T-helper 1 cell treated with Interleukin-12 subunit alpha and Interleukin-12 subunit beta and Interleukin-4 antibody, amounts not matched to agents 30 μg/mL and 1 μg/mL, for 36 hours (primary cell): ENCODE measurements at regions not wholly inside any gene's neighbourhood (a gene's known extent, or its start where the extent isn't known, plus 50 kb on each side); places are given as distances from the start of the nearest gene placed in this dataset.
"Not testable (repeated sequence)": the region's sequence is repeated elsewhere in the genome, so short reads cannot be mapped to it uniquely, and the experiment has no call there.

ENCODE experiments used
- H3K27ac Mint-ChIP-seq: one replicate; pipeline ENCODE4 v1.8.0; 2021; ENCODE audit warnings: mild to moderate bottlenecking, mixed read lengths
- H3K27me3 Mint-ChIP-seq: one replicate; pipeline ENCODE4 v1.8.0; 2021; ENCODE audit warnings: low read depth, mixed read lengths
- H3K36me3 Mint-ChIP-seq: one replicate; pipeline ENCODE4 v1.8.0; 2021; ENCODE audit warnings: low read depth, mixed read lengths
- H3K4me1 Mint-ChIP-seq: one replicate; pipeline ENCODE4 v1.8.0; 2021; ENCODE audit warnings: low read depth, mixed read lengths
- H3K4me3 Mint-ChIP-seq: one replicate; pipeline ENCODE4 v1.8.0; 2021; ENCODE audit warnings: mild to moderate bottlenecking, moderate library complexity, mixed read lengths
- H3K9me3 Mint-ChIP-seq: one replicate; pipeline ENCODE4 v1.8.0; 2021; ENCODE audit warnings: mixed read lengths

GRCh38 chr4:19021617-19022016, 1000.1 kb upstream of the LCORL start:
- Mint-ChIP-seq H3K9me3 (peaks cover 20% of the 10 kb centered on the region), H3K4me1 (no peaks in the 10 kb centered on the region), H3K27ac (no peak overlapping the region), H3K36me3 (no peaks in the 10 kb centered on the region), H3K27me3 (no peaks in the 10 kb centered on the region), H3K4me3 (no peak overlapping the region)

GRCh38 chr4:19016550-19016949, 995.0 kb upstream of the LCORL start:
- H3K27me3 Mint-ChIP-seq, H3K4me3 Mint-ChIP-seq, H3K27ac Mint-ChIP-seq, H3K36me3 Mint-ChIP-seq, H3K4me1 Mint-ChIP-seq: not testable (repeated sequence)
- peaks cover 15% of the 10 kb centered on the region for H3K9me3 Mint-ChIP-seq

GRCh38 chr4:19014594-19014993, 993.0 kb upstream of the LCORL start:
- Mint-ChIP-seq H3K9me3 (peaks cover 9% of the 10 kb centered on the region), H3K36me3 (no peaks in the 10 kb centered on the region), H3K27ac (no peak overlapping the region), H3K4me1 (no peaks in the 10 kb centered on the region), H3K4me3 (no peak overlapping the region), H3K27me3 (no peaks in the 10 kb centered on the region)

- H3K27ac Mint-ChIP-seq: no peak overlapping the region
- H3K4me1 Mint-ChIP-seq: no peaks in the 10 kb centered on the region
- H3K9me3 Mint-ChIP-seq: peaks cover 7% of the 10 kb centered on the region
- no peaks in the 10 kb centered on the region for H3K36me3 Mint-ChIP-seq
- H3K4me3 Mint-ChIP-seq: no peak overlapping the region
- H3K27me3 Mint-ChIP-seq: no peaks in the 10 kb centered on the region
Observed at GRCh38 chr4:19010761-19011160, 989.2 kb upstream of the LCORL start.

DNA sequence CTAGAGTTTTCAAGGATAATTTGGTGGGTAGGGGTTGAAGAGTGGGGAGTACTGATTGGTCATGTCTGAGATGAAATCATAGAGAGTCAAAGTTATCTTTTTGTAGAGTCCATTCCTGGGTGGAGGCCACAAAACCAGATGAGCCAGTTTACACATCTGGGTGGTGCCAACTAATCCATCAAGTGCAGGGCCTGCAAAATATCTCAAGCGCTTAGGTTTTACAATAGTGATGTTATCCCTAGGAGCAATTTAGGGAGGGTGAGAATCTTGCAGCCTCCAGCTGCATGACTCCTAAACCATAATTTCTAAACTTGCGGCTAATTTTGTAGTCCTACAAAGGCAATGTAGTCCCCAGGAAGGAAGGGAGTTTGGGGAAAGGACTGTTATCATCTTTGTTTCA, 988.3 kb upstream of the LCORL start:
- Mint-ChIP-seq H3K4me1 (no peaks in the 10 kb centered on the region), H3K27me3 (no peaks in the 10 kb centered on the region)

DNA sequence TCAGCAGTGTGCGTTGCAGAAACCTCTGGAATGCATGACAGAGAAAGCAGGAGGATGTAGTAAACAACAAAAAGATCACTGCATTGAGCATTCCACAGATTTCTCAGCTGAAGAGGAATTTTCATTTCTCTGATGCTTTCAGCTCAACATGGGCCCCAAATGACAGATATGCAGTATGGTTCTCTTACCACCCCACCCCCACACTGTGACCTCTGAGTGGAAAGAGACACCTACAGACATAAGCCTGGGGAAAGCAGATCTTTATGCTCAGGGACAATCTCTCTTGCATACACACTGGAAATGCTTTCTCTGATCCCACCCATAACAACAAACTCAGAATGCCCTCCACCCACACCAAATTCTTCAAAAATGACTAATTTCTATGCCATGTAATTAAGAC, 983.7 kb upstream of the LCORL start:
- Mint-ChIP-seq H3K36me3 (no peaks in the 10 kb centered on the region), H3K4me1 (no peaks in the 10 kb centered on the region), H3K27me3 (no peaks in the 10 kb centered on the region), H3K4me3 (no peak overlapping the region), H3K27ac (no peak overlapping the region), H3K9me3 (peaks cover 8% of the 10 kb centered on the region)

More for the DNA sequence above, 988.3 kb upstream of the LCORL start:
- Mint-ChIP-seq H3K4me3 (no peak overlapping the region), H3K27ac (no peak overlapping the region), H3K36me3 (no peaks in the 10 kb centered on the region), H3K9me3 (peaks cover 7% of the 10 kb centered on the region)

DNA sequence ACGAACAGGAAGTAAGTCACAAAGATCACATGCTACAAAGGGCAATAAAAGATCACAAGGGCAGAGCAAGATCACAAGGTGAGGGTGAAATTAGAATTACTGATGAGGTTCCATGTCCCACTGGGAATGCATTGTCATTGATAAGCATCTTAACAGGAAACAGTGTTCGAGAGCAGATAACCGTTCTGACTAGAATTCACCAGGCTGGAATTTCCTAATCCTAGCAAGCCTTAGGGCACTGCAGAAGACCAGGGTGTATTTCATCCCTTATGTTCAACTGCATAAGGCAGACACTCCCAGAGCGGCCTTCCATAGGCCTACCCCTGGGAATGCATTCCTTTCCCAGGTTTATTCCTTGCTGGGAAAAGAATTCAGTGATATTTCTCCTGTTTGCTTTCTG, 980.6 kb upstream of the LCORL start:
- H3K27ac Mint-ChIP-seq: no peak overlapping the region
- H3K4me1 Mint-ChIP-seq: no peaks in the 10 kb centered on the region

DNA sequence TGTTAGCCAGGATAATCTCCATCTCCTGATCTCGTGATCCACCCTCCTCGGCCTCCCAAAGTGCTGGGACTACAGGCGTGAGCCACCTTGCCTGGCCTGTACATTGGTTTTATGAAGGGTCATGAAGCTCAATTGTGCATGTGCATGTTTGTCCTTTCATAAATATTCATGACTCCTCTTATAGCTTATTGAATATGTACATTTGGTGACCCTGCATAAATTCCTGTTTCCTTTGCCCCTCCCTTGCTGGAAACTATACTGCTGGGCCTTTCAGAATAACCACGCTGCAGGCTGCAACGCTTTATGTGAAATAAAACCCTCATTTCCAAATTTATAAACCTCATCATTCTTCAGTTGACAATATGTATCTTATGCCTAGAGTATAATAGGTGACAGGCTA, 978.0 kb upstream of the LCORL start:
- Mint-ChIP-seq H3K36me3 (no peaks in the 10 kb centered on the region), H3K27me3 (no peaks in the 10 kb centered on the region), H3K4me1 (no peaks in the 10 kb centered on the region), H3K4me3 (no peak overlapping the region), H3K27ac (no peak overlapping the region), H3K9me3 (peaks cover 8% of the 10 kb centered on the region)

More for the DNA sequence above, 980.6 kb upstream of the LCORL start:
- H3K27me3 Mint-ChIP-seq: no peaks in the 10 kb centered on the region
- H3K9me3 Mint-ChIP-seq: peaks cover 8% of the 10 kb centered on the region
- no peaks in the 10 kb centered on the region for H3K36me3 Mint-ChIP-seq
- no peak overlapping the region for H3K4me3 Mint-ChIP-seq

DNA sequence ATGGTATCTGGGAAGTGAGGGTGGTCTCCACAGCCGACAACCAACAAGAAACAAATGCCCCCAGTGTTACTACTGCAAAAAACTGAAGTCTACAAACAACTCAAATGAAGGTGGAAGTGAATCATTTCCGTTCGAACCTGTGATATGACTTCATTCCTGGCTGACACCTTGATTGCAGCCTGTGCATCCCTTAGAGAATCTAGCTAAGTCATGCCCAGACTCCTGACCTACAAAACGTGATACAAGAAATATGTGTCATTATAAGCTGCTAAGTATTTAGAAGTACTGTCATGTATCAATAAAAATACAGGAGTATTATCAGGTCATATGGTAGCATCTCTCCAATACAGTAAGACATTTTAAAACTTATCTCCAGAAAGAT, 959.7 kb upstream of the LCORL start:
- Mint-ChIP-seq H3K27ac (no peak overlapping the region), H3K36me3 (no peaks in the 10 kb centered on the region), H3K27me3 (no peaks in the 10 kb centered on the region), H3K9me3 (peaks cover 10% of the 10 kb centered on the region), H3K4me3 (no peak overlapping the region), H3K4me1 (no peaks in the 10 kb centered on the region)

- Mint-ChIP-seq H3K4me1 (no peaks in the 10 kb centered on the region), H3K9me3 (peaks cover 10% of the 10 kb centered on the region), H3K27me3 (no peaks in the 10 kb centered on the region), H3K36me3 (no peaks in the 10 kb centered on the region), H3K27ac (no peak overlapping the region), H3K4me3 (no peak overlapping the region)
Observed at GRCh38 chr4:18980516-18981233, 959.1 kb upstream of the LCORL start.

DNA sequence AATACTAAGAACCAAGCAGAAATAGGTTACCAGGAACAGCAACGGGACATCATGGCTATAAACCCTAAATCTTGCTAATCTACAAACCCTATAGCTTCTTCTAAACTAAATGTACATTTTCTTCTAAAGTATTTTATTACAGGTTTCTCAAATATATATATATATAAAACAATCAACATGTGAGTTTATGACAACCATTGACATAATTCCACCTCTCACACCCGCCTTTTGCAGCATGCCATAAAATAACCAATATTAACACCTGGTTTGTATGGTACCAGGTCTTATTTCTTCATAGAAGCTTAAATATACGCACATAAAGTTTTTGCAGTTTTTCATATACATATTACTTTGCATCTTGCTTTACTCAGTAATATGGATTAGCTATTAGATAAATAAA, 955.3 kb upstream of the LCORL start:
- Mint-ChIP-seq H3K9me3 (peaks cover 13% of the 10 kb centered on the region), H3K4me1 (no peaks in the 10 kb centered on the region), H3K4me3 (no peak overlapping the region), H3K27me3 (no peaks in the 10 kb centered on the region), H3K36me3 (no peaks in the 10 kb centered on the region), H3K27ac (no peak overlapping the region)

- Mint-ChIP-seq H3K27me3 (no peaks in the 10 kb centered on the region), H3K4me1 (no peaks in the 10 kb centered on the region), H3K4me3 (no peak overlapping the region), H3K9me3 (peaks cover 12% of the 10 kb centered on the region), H3K27ac (no peak overlapping the region), H3K36me3 (no peaks in the 10 kb centered on the region)
Observed at GRCh38 chr4:18975916-18976808, 954.6 kb upstream of the LCORL start.

- H3K36me3 Mint-ChIP-seq: no peaks in the 10 kb centered on the region
- H3K27ac Mint-ChIP-seq: no peak overlapping the region
- no peaks in the 10 kb centered on the region for H3K4me1 Mint-ChIP-seq
- no peak overlapping the region for H3K4me3 Mint-ChIP-seq
- no peaks in the 10 kb centered on the region for H3K27me3 Mint-ChIP-seq
- peaks cover 5% of the 10 kb centered on the region for H3K9me3 Mint-ChIP-seq
Observed at GRCh38 chr4:18973296-18973695, 951.7 kb upstream of the LCORL start.

DNA sequence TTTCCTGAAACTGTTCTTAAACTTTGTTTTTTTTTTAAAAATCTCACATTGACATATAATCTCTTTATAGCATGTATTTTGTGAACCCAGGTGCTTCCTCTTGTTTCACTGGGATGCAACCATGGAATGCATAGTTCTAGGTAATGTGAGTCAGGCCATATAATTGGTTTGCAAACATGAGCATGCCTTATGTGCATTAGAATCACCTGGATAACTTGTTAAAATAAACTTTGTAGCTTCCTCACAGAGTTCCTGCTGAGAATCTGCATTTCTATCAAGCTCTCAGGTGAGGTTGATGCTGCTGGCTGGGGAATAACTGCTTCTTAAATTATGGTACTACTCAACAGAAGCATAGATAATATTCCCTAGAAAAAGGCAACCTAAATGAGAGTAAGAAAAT, 940.3 kb upstream of the LCORL start:
- H3K27ac Mint-ChIP-seq: no peak overlapping the region
- H3K27me3 Mint-ChIP-seq: no peaks in the 10 kb centered on the region
- H3K9me3 Mint-ChIP-seq: peaks cover 20% of the 10 kb centered on the region
- H3K4me3 Mint-ChIP-seq: no peak overlapping the region
- no peaks in the 10 kb centered on the region for H3K36me3 Mint-ChIP-seq
- H3K4me1 Mint-ChIP-seq: no peaks in the 10 kb centered on the region

- H3K36me3 Mint-ChIP-seq: no peaks in the 10 kb centered on the region
- no peaks in the 10 kb centered on the region for H3K4me1 Mint-ChIP-seq
- H3K27me3 Mint-ChIP-seq: no peaks in the 10 kb centered on the region
- H3K9me3 Mint-ChIP-seq: peaks cover 20% of the 10 kb centered on the region
- H3K4me3 Mint-ChIP-seq: no peak overlapping the region
- no peak overlapping the region for H3K27ac Mint-ChIP-seq
Observed at GRCh38 chr4:18961266-18961665, 939.7 kb upstream of the LCORL start.
